CD14-positive monocyte (primary cell): ENCODE measurements at regions not wholly inside any gene's neighbourhood (a gene's known extent, or its start where the extent isn't known, plus 50 kb on each side); places are given as distances from the start of the nearest gene placed in this dataset.

ENCODE experiments used
- DNase-seq, 3 donors: peaks; one replicate each; pipeline ENCODE4 v3.0.0-alpha.2; 2011 to 2022
- H2AFZ ChIP-seq: 2 replicates; pipeline ENCODE4 v1.6.0; 2012; ENCODE audit warnings: mild to moderate bottlenecking, low read depth, low read length, inconsistent platforms; ENCODE audit not compliant: insufficient read depth, poor library complexity, severe bottlenecking
- H3K27ac ChIP-seq, 2 donors: 1 replicate in 1 of 2; 2 replicates in 1 of 2; pipeline ENCODE4 v1.5.1; 2012 to 2013; ENCODE audit warnings: low read length in 2 of 2, control low read depth in 1 of 2, inconsistent platforms in 1 of 2, low read depth in 1 of 2, mild to moderate bottlenecking in 1 of 2
- H3K27me3 ChIP-seq, 2 donors: one replicate each; pipeline versions ENCODE4 v1.6.0 to v1.6.1; 2011 to 2013; ENCODE audit warnings: low read length in 2 of 2; ENCODE audit not compliant: control insufficient read depth in 2 of 2, insufficient read depth in 2 of 2
- H3K36me3 ChIP-seq, 2 donors: replicated peaks in 1 of 2; 1 replicate in 1 of 2; 2 replicates in 1 of 2; pipeline versions ENCODE4 v1.5.1 to v1.6.1; 2012 to 2013; ENCODE audit warnings: low read length in 2 of 2, control low read depth in 1 of 2, inconsistent platforms in 1 of 2, mild to moderate bottlenecking in 1 of 2; ENCODE audit not compliant: insufficient read depth in 2 of 2, control insufficient read depth in 1 of 2
- H3K4me1 ChIP-seq, 2 donors: 1 replicate in 1 of 2; 2 replicates in 1 of 2; pipeline versions ENCODE4 v1.5.1 to v1.6.1; 2012 to 2013; ENCODE audit warnings: low read length in 2 of 2, control low read depth in 1 of 2, inconsistent platforms in 1 of 2, mild to moderate bottlenecking in 1 of 2, moderate library complexity in 1 of 2; ENCODE audit not compliant: insufficient read depth in 2 of 2, control insufficient read depth in 1 of 2
- H3K4me2 ChIP-seq: replicated peaks from 2 replicates; pipeline ENCODE3; 2012; ENCODE audit warnings: low read length, moderate library complexity, mild to moderate bottlenecking; ENCODE audit not compliant: poor library complexity, severe bottlenecking; ENCODE audit errors: extremely low read depth
- H3K4me3 ChIP-seq, 3 experiments: fragments of 200-600 bp in 1 of 3; sonication (generic) in 1 of 3; replicated peaks in 1 of 3; 1 replicate in 2 of 3; 2 replicates in 1 of 3; pipeline ENCODE4 v1.5.1; 2011 to 2013; ENCODE audit warnings: low read length in 3 of 3, mild to moderate bottlenecking in 3 of 3, control low read depth in 2 of 3, low read depth in 2 of 3, inconsistent platforms in 1 of 3, moderate library complexity in 1 of 3
- H3K79me2 ChIP-seq: 2 replicates; pipeline ENCODE4 v1.6.0; 2012; ENCODE audit warnings: mild to moderate bottlenecking, control low read depth, inconsistent platforms, low read length, moderate library complexity; ENCODE audit not compliant: insufficient read depth
- H3K9ac ChIP-seq: 2 replicates; pipeline ENCODE4 v1.6.0; 2017; ENCODE audit warnings: low read length, mild to moderate bottlenecking; ENCODE audit not compliant: insufficient read depth, poor library complexity, severe bottlenecking
- H3K9me3 ChIP-seq, 2 donors: replicated peaks in 1 of 2; 1 replicate in 1 of 2; 2 replicates in 1 of 2; pipeline versions ENCODE4 v1.5.1 to v1.6.1; 2012 to 2013; ENCODE audit warnings: low read length in 2 of 2, control low read depth in 1 of 2; ENCODE audit not compliant: control insufficient read depth in 1 of 2, insufficient read depth in 1 of 2
- H4K20me1 ChIP-seq: 2 replicates; pipeline ENCODE4 v1.6.0; 2012; ENCODE audit warnings: mild to moderate bottlenecking, low read length, control low read depth, moderate library complexity; ENCODE audit not compliant: insufficient read depth
- H3K27ac Mint-ChIP-seq, 7 donors: one replicate each; pipeline ENCODE4 v1.8.0; 2020; ENCODE audit warnings: mild to moderate bottlenecking in 7 of 7, mixed read lengths in 7 of 7, moderate library complexity in 6 of 7, inconsistent platforms in 2 of 7
- H3K27me3 Mint-ChIP-seq, 3 donors: one replicate each; pipeline ENCODE4 v1.8.0; 2021 to 2022; ENCODE audit warnings: low read depth in 3 of 3, mild to moderate bottlenecking in 3 of 3, mixed read lengths in 3 of 3, moderate library complexity in 3 of 3, inconsistent platforms in 1 of 3
- H3K36me3 Mint-ChIP-seq, 2 donors: one replicate each; pipeline ENCODE4 v1.8.0; 2020; ENCODE audit warnings: mixed read lengths in 2 of 2, inconsistent platforms in 1 of 2, mild to moderate bottlenecking in 1 of 2
- H3K4me1 Mint-ChIP-seq: one replicate; pipeline ENCODE4 v1.8.0; 2020; ENCODE audit warnings: mild to moderate bottlenecking, mixed read lengths
- H3K4me3 Mint-ChIP-seq, 2 donors: one replicate each; pipeline ENCODE4 v1.8.0; 2020; ENCODE audit warnings: mild to moderate bottlenecking in 2 of 2, mixed read lengths in 2 of 2, moderate library complexity in 1 of 2
- H3K9me3 Mint-ChIP-seq, 7 donors: one replicate each; pipeline ENCODE4 v1.8.0; 2020 to 2022; ENCODE audit warnings: mixed read lengths in 7 of 7, mild to moderate bottlenecking in 6 of 7, moderate library complexity in 6 of 7, inconsistent platforms in 2 of 7
- CTCF ChIP-seq: fragments of 200-600 bp; IDR thresholded peaks from one replicate; pipeline ENCODE4 v1.8.0; 2022; ENCODE audit warnings: antibody characterized with exemption, mild to moderate bottlenecking
- WGBS: methylation state at CpG from one replicate; pipeline ENCODE4 v1.1.5; 2013; ENCODE audit warnings: missing lambda C conversion rate; ENCODE audit not compliant: insufficient coverage; 5-methylcytosine and 5-hydroxymethylcytosine counted together
- intact Hi-C, 2 donors: fragments of 100-400 bp; cut with micrococcal nuclease; formaldehyde crosslinking; loops; one replicate each; pipeline versions ENCODE4 v1.15.0 to v1.15.1; 2023

- Mint-ChIP-seq H3K4me3 (no peak overlapping the region), H3K27me3 (no peaks in the 10 kb centered on the region), H3K27ac (no peak overlapping the region), H3K36me3 (no peaks in the 10 kb centered on the region), H3K9me3 (peaks cover 0 to 2% (median 0%) of the 10 kb centered on the region in 7 donors), H3K4me1 (no peaks in the 10 kb centered on the region)
- H4K20me1 ChIP-seq: no peaks in the 10 kb centered on the region
- DNase-seq: no peak
- WGBS: 100% methylated on average over 1 of the region's 4 CpGs
- no peaks in the 10 kb centered on the region for H3K27me3 ChIP-seq
- H3K4me1 ChIP-seq: no peaks in the 10 kb centered on the region
- H3K36me3 ChIP-seq: no peaks in the 10 kb centered on the region
- no peaks in the 10 kb centered on the region for H3K9me3 ChIP-seq
- no peak overlapping the region for H2AFZ ChIP-seq
- no peak overlapping the region for H3K4me2 ChIP-seq
- TF ChIP-seq CTCF: no peak
- intact Hi-C loops: no loop called here
- H3K79me2 ChIP-seq: no peaks in the 10 kb centered on the region
- no peak overlapping the region for H3K9ac ChIP-seq
- no peak overlapping the region for H3K4me3 ChIP-seq
- no peak overlapping the region for H3K27ac ChIP-seq
These were observed 120.4 kb upstream of the CLDN10 start for GRCh38 chr13:95432141-95432540.

GRCh38 chr13:95433537-95433936, 119.0 kb upstream of the CLDN10 start:
- intact Hi-C loops: no loop called here
- WGBS: 94% methylated on average over 21 of the region's 21 CpGs
- Histone ChIP-seq H3K4me3 (no peak overlapping the region), H3K4me1 (no peaks in the 10 kb centered on the region), H3K9me3 (no peaks in the 10 kb centered on the region), H2AFZ (no peak overlapping the region), H3K79me2 (no peaks in the 10 kb centered on the region), H3K27ac (no peak overlapping the region), H3K27me3 (no peaks in the 10 kb centered on the region), H4K20me1 (no peaks in the 10 kb centered on the region), H3K9ac (no peak overlapping the region), H3K4me2 (no peak overlapping the region), H3K36me3 (no peaks in the 10 kb centered on the region)
- no peak for TF ChIP-seq CTCF
- no peak for DNase-seq
- Mint-ChIP-seq H3K9me3 (no peaks in the 10 kb centered on the region), H3K4me3 (no peak overlapping the region), H3K4me1 (no peaks in the 10 kb centered on the region), H3K27ac (no peak overlapping the region), H3K36me3 (no peaks in the 10 kb centered on the region), H3K27me3 (no peaks in the 10 kb centered on the region)
